SJSA1 (cell line): ENCODE measurements at regions not wholly inside any gene's neighbourhood (a gene's known extent, or its start where the extent isn't known, plus 50 kb on each side); places are given as distances from the start of the nearest gene placed in this dataset.

Experiments
- DNase-seq, 2 experiments: peaks; one replicate each; pipeline ENCODE4 v3.0.0-alpha.2; 2015 to 2020; ENCODE audit warnings: low spot score in 2 of 2, low read depth in 1 of 2
- H3K27ac ChIP-seq: fragments of 250-450 bp; sonication (Bioruptor Pico); 2 replicates; pipeline ENCODE4 v1.5.1; 2020; ENCODE audit warnings: mild to moderate bottlenecking, moderate library complexity
- H3K27me3 ChIP-seq: fragments of 250-450 bp; sonication (Bioruptor Pico); replicated peaks from 2 replicates; pipeline ENCODE4 v1.5.1; 2020; ENCODE audit warnings: mild to moderate bottlenecking, moderate library complexity
- H3K36me3 ChIP-seq: fragments of 250-450 bp; sonication (Bioruptor Pico); 2 replicates; pipeline ENCODE4 v1.5.1; 2020; ENCODE audit warnings: mild to moderate bottlenecking
- H3K4me1 ChIP-seq: fragments of 250-450 bp; sonication (Bioruptor Pico); replicated peaks from 2 replicates; pipeline ENCODE4 v1.6.1; 2021; ENCODE audit warnings: mild to moderate bottlenecking
- H3K4me3 ChIP-seq: fragments of 250-450 bp; sonication (Bioruptor Pico); 2 replicates; pipeline ENCODE4 v1.5.1; 2020; ENCODE audit warnings: mild to moderate bottlenecking
- H3K9me3 ChIP-seq: fragments of 250-450 bp; sonication (Bioruptor Pico); replicated peaks from 2 replicates; pipeline ENCODE4 v1.5.1; 2020; ENCODE audit warnings: mild to moderate bottlenecking

DNA sequence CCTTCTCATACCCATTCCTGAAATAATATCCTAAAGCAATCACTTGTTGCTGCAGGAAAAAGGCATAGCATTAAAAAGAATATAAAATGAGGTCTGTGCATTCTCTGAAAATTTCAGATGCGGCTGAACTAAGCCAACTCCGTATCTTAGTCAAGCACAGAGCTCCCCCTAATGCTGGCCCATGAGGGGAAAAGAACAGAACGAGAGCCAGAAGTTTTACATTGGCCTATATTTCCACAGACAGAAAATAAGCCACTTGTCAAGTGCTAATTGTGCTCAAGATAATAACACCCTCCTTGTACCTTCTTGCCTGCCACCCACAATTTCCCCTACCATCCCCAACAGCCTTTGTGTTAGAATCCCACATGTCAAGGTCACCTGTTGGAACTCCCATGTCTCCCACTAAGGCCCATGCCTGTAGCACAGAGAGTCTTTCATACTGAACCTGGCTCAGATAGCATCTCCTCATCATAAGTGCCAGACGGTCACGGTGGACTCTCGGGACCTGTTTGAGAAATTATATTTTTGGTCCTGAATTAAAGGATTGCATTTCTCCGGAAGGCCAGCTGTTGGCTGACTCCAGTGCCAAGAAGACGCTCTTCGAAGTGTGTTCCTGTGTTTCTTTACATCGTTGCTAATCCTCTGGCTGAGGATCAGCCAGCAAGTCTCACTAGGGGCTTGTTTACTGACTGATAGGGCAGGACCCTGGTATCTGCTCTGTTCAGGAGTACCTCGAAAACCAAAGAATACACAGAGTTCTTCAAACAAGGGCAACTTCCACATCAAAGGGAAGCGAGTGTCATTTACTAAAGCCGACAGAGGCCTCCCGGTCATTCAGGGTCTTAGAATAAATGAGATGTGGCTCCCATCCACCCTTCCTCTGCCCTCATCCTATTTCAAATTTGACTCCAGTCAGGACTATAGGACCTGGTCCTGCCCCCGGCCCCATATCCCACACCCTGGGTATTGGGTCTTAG, 183.4 kb upstream of the FBXL4 start:
- Histone ChIP-seq H3K36me3 (no peaks in the 10 kb centered on the region), H3K27ac (no peak overlapping the region), H3K4me3 (no peak overlapping the region), H3K27me3 (no peaks in the 10 kb centered on the region; the same call in 1 of the 2 replicates), H3K9me3 (no peaks in the 10 kb centered on the region), H3K4me1 (no peaks in the 10 kb centered on the region)
- no peak for DNase-seq

GRCh38 chr6:99129835-99130234, 182.1 kb upstream of the FBXL4 start:
- Histone ChIP-seq H3K9me3 (no peaks in the 10 kb centered on the region), H3K4me3 (no peak overlapping the region), H3K27me3 (no peaks in the 10 kb centered on the region; the same call in 1 of the 2 replicates), H3K27ac (no peak overlapping the region), H3K4me1 (no peaks in the 10 kb centered on the region), H3K36me3 (no peaks in the 10 kb centered on the region)
- no peak for DNase-seq

- DNase-seq = no peak
- Histone ChIP-seq H3K36me3 (no peaks in the 10 kb centered on the region), H3K4me3 (no peak overlapping the region), H3K4me1 (no peaks in the 10 kb centered on the region), H3K27ac (no peak overlapping the region), H3K9me3 (no peaks in the 10 kb centered on the region), H3K27me3 (peaks cover 19% of the 10 kb centered on the region)
These were observed 174.0 kb upstream of the FBXL4 start for GRCh38 chr6:99121748-99122147.

DNA sequence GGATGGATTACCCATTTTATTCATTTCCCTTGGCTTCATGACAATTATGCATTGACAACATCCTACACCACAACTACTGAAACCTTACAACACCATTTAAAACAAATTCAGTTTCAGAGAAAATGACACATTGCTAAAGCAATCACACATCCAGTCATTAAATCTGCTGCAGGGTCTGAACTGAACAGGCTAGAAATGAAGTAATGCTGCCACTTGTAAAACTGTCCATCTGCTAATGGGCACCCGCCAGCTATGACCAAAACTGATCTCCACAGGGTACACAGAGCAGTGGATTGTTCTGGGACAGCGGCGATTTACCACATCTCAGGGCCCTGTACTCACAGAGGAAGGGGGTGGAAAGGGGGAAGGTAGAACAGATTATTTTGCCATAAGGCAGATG, 172.9 kb upstream of the FBXL4 start:
- Histone ChIP-seq H3K27me3 (peaks cover 19% of the 10 kb centered on the region), H3K4me3 (no peak overlapping the region)

GRCh38 chr6:99119109-99120031, 171.6 kb upstream of the FBXL4 start:
- Histone ChIP-seq H3K27me3 (peaks cover 18% of the 10 kb centered on the region), H3K9me3 (no peaks in the 10 kb centered on the region), H3K27ac (no peak overlapping the region), H3K36me3 (no peaks in the 10 kb centered on the region), H3K4me1 (no peaks in the 10 kb centered on the region), H3K4me3 (no peak overlapping the region)
- DNase-seq = peak in 1 of 2 experiments; percentile 38

More for the DNA sequence above, 172.9 kb upstream of the FBXL4 start:
- no peak for DNase-seq
- no peaks in the 10 kb centered on the region for H3K36me3 ChIP-seq
- H3K27ac ChIP-seq = no peak overlapping the region
- no peaks in the 10 kb centered on the region for H3K4me1 ChIP-seq
- no peaks in the 10 kb centered on the region for H3K9me3 ChIP-seq

GRCh38 chr6:99114769-99115406, 167.1 kb upstream of the FBXL4 start:
- H3K27ac ChIP-seq = no peak overlapping the region
- no peaks in the 10 kb centered on the region for H3K4me1 ChIP-seq
- H3K36me3 ChIP-seq = no peaks in the 10 kb centered on the region
- peaks cover 16% of the 10 kb centered on the region for H3K27me3 ChIP-seq
- H3K4me3 ChIP-seq = no peak overlapping the region
- DNase-seq = no peak
- H3K9me3 ChIP-seq = no peaks in the 10 kb centered on the region

- Histone ChIP-seq H3K9me3 (no peaks in the 10 kb centered on the region), H3K27me3 (peaks cover 17% of the 10 kb centered on the region)
- no peak for DNase-seq
These were observed 163.8 kb upstream of the FBXL4 start for GRCh38 chr6:99111590-99111989.

DNA sequence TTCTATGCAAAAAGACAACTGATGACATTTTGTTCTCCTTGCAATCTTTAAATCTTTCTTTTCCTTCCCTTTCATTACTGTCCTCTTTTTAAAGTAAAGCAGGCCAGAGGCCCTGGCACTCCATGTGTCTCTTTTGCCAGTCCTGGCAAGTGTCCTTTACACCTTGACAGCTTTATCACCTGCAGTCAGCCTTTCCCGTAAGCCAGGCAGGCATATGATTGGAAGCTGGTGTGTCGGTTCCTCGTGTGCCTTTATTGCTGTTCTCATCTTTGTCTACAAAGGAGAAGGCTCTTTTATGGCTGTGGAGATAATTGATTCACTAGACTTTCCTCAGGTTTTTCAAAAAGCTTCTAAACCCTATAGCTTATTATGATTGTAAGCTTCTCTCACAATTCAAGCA, 162.3 kb upstream of the FBXL4 start:
- Histone ChIP-seq H3K4me1 (no peaks in the 10 kb centered on the region), H3K36me3 (no peaks in the 10 kb centered on the region), H3K9me3 (no peaks in the 10 kb centered on the region), H3K27me3 (peaks cover 17% of the 10 kb centered on the region), H3K4me3 (no peak overlapping the region), H3K27ac (no peak overlapping the region)
- DNase-seq = no peak

More at GRCh38 chr6:99111590-99111989, 163.8 kb upstream of the FBXL4 start:
- Histone ChIP-seq H3K27ac (no peak overlapping the region), H3K36me3 (no peaks in the 10 kb centered on the region), H3K4me3 (no peak overlapping the region), H3K4me1 (no peaks in the 10 kb centered on the region)

DNA sequence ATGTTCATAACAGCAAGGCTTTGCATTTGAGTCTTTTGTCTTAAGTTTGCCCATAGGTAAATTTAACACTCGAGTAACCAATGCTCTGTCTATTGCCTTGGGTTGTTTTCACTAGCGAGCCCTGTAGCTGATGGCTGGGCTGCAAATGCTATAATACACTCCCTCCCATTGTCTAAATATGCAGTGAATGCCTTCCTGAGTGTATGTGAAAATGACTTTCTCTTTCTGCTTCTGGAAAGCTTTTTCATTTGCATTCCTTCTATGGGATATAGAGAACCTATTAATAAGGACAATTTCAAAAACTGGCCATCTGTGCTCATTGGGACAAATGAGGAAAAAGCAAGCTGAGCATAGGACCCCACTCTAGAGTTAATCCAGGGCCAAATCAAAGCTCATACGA, 156.5 kb upstream of the FBXL4 start:
- no peak overlapping the region for H3K4me3 ChIP-seq
- no peak overlapping the region for H3K27ac ChIP-seq
- no peaks in the 10 kb centered on the region; the same call in 1 of the 2 replicates for H3K27me3 ChIP-seq
- DNase-seq = no peak
- H3K36me3 ChIP-seq = no peaks in the 10 kb centered on the region
- no peaks in the 10 kb centered on the region for H3K9me3 ChIP-seq
- H3K4me1 ChIP-seq = no peaks in the 10 kb centered on the region

GRCh38 chr6:99099243-99099642, 151.5 kb upstream of the FBXL4 start:
- no peaks in the 10 kb centered on the region for H3K9me3 ChIP-seq
- no peaks in the 10 kb centered on the region for H3K36me3 ChIP-seq
- no peak overlapping the region for H3K4me3 ChIP-seq
- peaks cover 3% of the 10 kb centered on the region; the same call in 1 of the 2 replicates for H3K27me3 ChIP-seq
- no peaks in the 10 kb centered on the region for H3K4me1 ChIP-seq
- no peak overlapping the region for H3K27ac ChIP-seq
- DNase-seq = no peak

DNA sequence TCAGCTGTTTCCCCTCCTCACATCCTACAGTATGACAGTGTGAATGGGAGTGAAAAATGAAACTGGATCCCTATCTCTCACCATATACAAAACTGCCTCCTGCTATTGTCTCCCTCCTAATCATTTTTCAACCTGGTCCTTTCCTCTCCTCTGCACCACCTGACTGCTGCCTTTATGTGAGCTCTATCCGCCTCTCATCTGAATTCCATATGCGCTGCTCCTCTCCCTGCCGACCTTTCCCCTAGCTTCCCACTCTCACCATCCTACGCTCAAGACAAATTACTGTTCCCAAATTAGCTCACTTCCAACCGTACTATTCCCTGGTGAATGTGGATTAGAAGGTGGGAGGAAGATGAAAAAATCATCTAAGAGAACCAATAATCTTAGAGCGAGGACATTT, 148.4 kb upstream of the FBXL4 start:
- Histone ChIP-seq H3K27ac (no peak overlapping the region), H3K27me3 (peaks cover 6% of the 10 kb centered on the region; the same call in 1 of the 2 replicates), H3K4me1 (no peaks in the 10 kb centered on the region), H3K9me3 (no peaks in the 10 kb centered on the region), H3K4me3 (no peak overlapping the region), H3K36me3 (no peaks in the 10 kb centered on the region)
- DNase-seq = no peak

- no peaks in the 10 kb centered on the region for H3K36me3 ChIP-seq
- no peak for DNase-seq
- peaks cover 6% of the 10 kb centered on the region; the same call in 1 of the 2 replicates for H3K27me3 ChIP-seq
- H3K9me3 ChIP-seq = no peaks in the 10 kb centered on the region
- no peak overlapping the region for H3K27ac ChIP-seq
- no peaks in the 10 kb centered on the region for H3K4me1 ChIP-seq
- no peak overlapping the region for H3K4me3 ChIP-seq
These were observed 145.9 kb upstream of the FBXL4 start for GRCh38 chr6:99093456-99094190.

GRCh38 chr6:99092461-99092860, 144.7 kb upstream of the FBXL4 start:
- H3K9me3 ChIP-seq = no peaks in the 10 kb centered on the region
- no peak overlapping the region for H3K27ac ChIP-seq
- no peak for DNase-seq
- no peaks in the 10 kb centered on the region for H3K4me1 ChIP-seq
- H3K36me3 ChIP-seq = no peaks in the 10 kb centered on the region
- H3K4me3 ChIP-seq = no peak overlapping the region
- H3K27me3 ChIP-seq = 0 out of 2 replicates have a peak, but pooled peaks cover 6% of the 10 kb centered on the region
